ENCODE measurements at regions not wholly inside any gene's neighbourhood (a gene's known extent, or its start where the extent isn't known, plus 50 kb on each side); places are given as distances from the start of the nearest gene placed in this dataset.

DNA sequence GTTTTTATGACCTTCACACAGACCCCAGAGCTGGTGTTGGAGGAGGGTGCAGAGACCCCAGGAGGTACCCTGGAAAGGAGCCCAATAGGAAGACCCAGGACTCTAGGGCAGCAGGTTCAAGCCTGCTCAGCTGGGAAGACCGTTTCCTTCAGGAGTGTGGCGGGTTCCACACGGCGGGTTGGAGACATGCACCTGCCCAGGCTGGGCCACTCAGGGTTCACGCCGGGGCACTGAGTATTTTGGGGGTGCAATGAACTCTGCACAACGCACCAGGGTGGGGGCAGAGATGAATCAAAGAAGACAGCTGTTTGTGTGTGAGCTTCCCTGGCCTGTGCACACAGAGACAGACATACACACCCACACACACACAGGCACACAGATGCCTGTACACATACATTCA is 52.5 kb upstream of the PPP2R3B start:
- TF ChIP-seq, protein P1, sequence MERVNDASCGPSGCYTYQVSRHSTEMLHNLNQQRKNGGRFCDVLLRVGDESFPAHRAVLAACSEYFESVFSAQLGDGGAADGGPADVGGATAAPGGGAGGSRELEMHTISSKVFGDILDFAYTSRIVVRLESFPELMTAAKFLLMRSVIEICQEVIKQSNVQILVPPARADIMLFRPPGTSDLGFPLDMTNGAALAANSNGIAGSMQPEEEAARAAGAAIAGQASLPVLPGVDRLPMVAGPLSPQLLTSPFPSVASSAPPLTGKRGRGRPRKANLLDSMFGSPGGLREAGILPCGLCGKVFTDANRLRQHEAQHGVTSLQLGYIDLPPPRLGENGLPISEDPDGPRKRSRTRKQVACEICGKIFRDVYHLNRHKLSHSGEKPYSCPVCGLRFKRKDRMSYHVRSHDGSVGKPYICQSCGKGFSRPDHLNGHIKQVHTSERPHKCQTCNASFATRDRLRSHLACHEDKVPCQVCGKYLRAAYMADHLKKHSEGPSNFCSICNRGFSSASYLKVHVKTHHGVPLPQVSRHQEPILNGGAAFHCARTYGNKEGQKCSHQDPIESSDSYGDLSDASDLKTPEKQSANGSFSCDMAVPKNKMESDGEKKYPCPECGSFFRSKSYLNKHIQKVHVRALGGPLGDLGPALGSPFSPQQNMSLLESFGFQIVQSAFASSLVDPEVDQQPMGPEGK (tag by site-specific recombination; IDR thresholded peaks at IDR 0.05), result no peak
- TF ChIP-seq ZNF184 (tag by site-specific recombination; IDR thresholded peaks at IDR 0.05) (no peak), ZNF121 (tag by site-specific recombination; IDR thresholded peaks at IDR 0.05) (no peak), ZBTB17 (tag by site-specific recombination; IDR thresholded peaks at IDR 0.05) (no peak), KLF16 (tag by site-specific recombination; IDR thresholded peaks at IDR 0.05) (no peak), ZNF433 (tag by site-specific recombination; IDR thresholded peaks at IDR 0.05; ENCODE audit: low read depth) (no peak), ZNF274 (IDR thresholded peaks at IDR 0.05; ENCODE audit: low read length) (no peak), ZNF274 (tag by site-specific recombination; IDR thresholded peaks at IDR 0.05; ENCODE audit: borderline replicate concordance) (no peak), ZNF140 (tag by site-specific recombination; IDR thresholded peaks at IDR 0.05) (no peak)
- TF ChIP-seq, protein P2, sequence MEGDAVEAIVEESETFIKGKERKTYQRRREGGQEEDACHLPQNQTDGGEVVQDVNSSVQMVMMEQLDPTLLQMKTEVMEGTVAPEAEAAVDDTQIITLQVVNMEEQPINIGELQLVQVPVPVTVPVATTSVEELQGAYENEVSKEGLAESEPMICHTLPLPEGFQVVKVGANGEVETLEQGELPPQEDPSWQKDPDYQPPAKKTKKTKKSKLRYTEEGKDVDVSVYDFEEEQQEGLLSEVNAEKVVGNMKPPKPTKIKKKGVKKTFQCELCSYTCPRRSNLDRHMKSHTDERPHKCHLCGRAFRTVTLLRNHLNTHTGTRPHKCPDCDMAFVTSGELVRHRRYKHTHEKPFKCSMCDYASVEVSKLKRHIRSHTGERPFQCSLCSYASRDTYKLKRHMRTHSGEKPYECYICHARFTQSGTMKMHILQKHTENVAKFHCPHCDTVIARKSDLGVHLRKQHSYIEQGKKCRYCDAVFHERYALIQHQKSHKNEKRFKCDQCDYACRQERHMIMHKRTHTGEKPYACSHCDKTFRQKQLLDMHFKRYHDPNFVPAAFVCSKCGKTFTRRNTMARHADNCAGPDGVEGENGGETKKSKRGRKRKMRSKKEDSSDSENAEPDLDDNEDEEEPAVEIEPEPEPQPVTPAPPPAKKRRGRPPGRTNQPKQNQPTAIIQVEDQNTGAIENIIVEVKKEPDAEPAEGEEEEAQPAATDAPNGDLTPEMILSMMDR (tag by site-specific recombination; IDR thresholded peaks at IDR 0.05), result no peak
- TF ChIP-seq, protein P3, sequence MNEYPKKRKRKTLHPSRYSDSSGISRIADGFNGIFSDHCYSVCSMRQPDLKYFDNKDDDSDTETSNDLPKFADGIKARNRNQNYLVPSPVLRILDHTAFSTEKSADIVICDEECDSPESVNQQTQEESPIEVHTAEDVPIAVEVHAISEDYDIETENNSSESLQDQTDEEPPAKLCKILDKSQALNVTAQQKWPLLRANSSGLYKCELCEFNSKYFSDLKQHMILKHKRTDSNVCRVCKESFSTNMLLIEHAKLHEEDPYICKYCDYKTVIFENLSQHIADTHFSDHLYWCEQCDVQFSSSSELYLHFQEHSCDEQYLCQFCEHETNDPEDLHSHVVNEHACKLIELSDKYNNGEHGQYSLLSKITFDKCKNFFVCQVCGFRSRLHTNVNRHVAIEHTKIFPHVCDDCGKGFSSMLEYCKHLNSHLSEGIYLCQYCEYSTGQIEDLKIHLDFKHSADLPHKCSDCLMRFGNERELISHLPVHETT (tag by site-specific recombination; IDR thresholded peaks at IDR 0.05), result no peak
- TF ChIP-seq, protein P4, sequence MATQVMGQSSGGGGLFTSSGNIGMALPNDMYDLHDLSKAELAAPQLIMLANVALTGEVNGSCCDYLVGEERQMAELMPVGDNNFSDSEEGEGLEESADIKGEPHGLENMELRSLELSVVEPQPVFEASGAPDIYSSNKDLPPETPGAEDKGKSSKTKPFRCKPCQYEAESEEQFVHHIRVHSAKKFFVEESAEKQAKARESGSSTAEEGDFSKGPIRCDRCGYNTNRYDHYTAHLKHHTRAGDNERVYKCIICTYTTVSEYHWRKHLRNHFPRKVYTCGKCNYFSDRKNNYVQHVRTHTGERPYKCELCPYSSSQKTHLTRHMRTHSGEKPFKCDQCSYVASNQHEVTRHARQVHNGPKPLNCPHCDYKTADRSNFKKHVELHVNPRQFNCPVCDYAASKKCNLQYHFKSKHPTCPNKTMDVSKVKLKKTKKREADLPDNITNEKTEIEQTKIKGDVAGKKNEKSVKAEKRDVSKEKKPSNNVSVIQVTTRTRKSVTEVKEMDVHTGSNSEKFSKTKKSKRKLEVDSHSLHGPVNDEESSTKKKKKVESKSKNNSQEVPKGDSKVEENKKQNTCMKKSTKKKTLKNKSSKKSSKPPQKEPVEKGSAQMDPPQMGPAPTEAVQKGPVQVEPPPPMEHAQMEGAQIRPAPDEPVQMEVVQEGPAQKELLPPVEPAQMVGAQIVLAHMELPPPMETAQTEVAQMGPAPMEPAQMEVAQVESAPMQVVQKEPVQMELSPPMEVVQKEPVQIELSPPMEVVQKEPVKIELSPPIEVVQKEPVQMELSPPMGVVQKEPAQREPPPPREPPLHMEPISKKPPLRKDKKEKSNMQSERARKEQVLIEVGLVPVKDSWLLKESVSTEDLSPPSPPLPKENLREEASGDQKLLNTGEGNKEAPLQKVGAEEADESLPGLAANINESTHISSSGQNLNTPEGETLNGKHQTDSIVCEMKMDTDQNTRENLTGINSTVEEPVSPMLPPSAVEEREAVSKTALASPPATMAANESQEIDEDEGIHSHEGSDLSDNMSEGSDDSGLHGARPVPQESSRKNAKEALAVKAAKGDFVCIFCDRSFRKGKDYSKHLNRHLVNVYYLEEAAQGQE (tag by site-specific recombination; IDR thresholded peaks at IDR 0.05), result no peak

Measured in HEK293 (cell line).